GM23248 (cell line): ENCODE measurements at regions not wholly inside any gene's neighbourhood (a gene's known extent, or its start where the extent isn't known, plus 50 kb on each side); places are given as distances from the start of the nearest gene placed in this dataset.

Experiments used
- DNase-seq: peaks from one replicate; pipeline ENCODE4 v3.0.0-alpha.2; 2015
- H2AFZ ChIP-seq: fragments of 200-600 bp; sonication (generic); 2 replicates; pipeline ENCODE4 v1.6.1; 2016; ENCODE audit warnings: antibody characterized with exemption
- H3F3A ChIP-seq: fragments of 200-600 bp; sonication (generic); 2 replicates; pipeline ENCODE4 v1.6.1; 2016; ENCODE audit warnings: mild to moderate bottlenecking, antibody characterized with exemption, mixed run types; ENCODE audit not compliant: insufficient read depth
- H3K27ac ChIP-seq: fragments of 200-600 bp; sonication (generic); 2 replicates; pipeline ENCODE4 v1.5.1; 2016; ENCODE audit warnings: mild to moderate bottlenecking
- H3K27me3 ChIP-seq: fragments of 200-600 bp; sonication (generic); replicated peaks from 2 replicates; pipeline ENCODE4 v1.6.1; 2016; ENCODE audit warnings: mild to moderate bottlenecking; ENCODE audit not compliant: insufficient read depth
- H3K36me3 ChIP-seq: fragments of 200-600 bp; sonication (generic); 2 replicates; pipeline ENCODE4 v1.6.1; 2016; ENCODE audit warnings: low read depth, mild to moderate bottlenecking
- H3K4me1 ChIP-seq: fragments of 200-600 bp; sonication (generic); 2 replicates; pipeline ENCODE4 v1.6.1; 2016; ENCODE audit warnings: mild to moderate bottlenecking; ENCODE audit not compliant: insufficient read depth
- H3K4me2 ChIP-seq: fragments of 200-600 bp; sonication (generic); one replicate; pipeline ENCODE4 v1.6.1; 2016; ENCODE audit warnings: mild to moderate bottlenecking; ENCODE audit not compliant: unreplicated experiment
- H3K4me3 ChIP-seq: fragments of 200-600 bp; sonication (generic); 2 replicates; pipeline ENCODE4 v1.5.1; 2016; ENCODE audit warnings: mild to moderate bottlenecking
- H3K79me2 ChIP-seq: fragments of 200-600 bp; sonication (generic); 2 replicates; pipeline ENCODE4 v1.6.1; 2016; ENCODE audit warnings: mild to moderate bottlenecking; ENCODE audit not compliant: insufficient read depth
- H3K9ac ChIP-seq: fragments of 200-600 bp; sonication (generic); 2 replicates; pipeline ENCODE4 v1.6.1; 2016; ENCODE audit warnings: mild to moderate bottlenecking
- H3K9me2 ChIP-seq: fragments of 200-600 bp; sonication (generic); 2 replicates; pipeline ENCODE4 v1.6.1; 2016; ENCODE audit warnings: mixed run types, mild to moderate bottlenecking, moderate library complexity; ENCODE audit not compliant: insufficient read depth
- H3K9me3 ChIP-seq: fragments of 200-600 bp; sonication (generic); one replicate; pipeline ENCODE4 v1.6.1; 2017; ENCODE audit warnings: low read depth
- H4K20me1 ChIP-seq: fragments of 200-600 bp; sonication (generic); 2 replicates; pipeline ENCODE4 v1.6.0; 2016; ENCODE audit not compliant: insufficient read depth
- EZH2 ChIP-seq: fragments of 200-600 bp; sonication (generic); IDR thresholded peaks from 2 replicates; pipeline ENCODE4 v1.6.1; 2018; ENCODE audit warnings: antibody characterized with exemption, mild to moderate bottlenecking; ENCODE audit not compliant: insufficient read depth, poor library complexity, severe bottlenecking
- EZH2phosphoT487 ChIP-seq: fragments of 200-600 bp; sonication (generic); IDR thresholded peaks from 2 replicates; pipeline ENCODE4 v1.6.1; 2018; ENCODE audit warnings: antibody characterized with exemption, moderate library complexity, mild to moderate bottlenecking, low read depth; ENCODE audit not compliant: insufficient read depth
- WGBS, 2 experiments: methylation state at CpG; one replicate each; pipeline ENCODE4 v1.1.6; 2015 to 2017; ENCODE audit warnings: low lambda C conversion rate in 2 of 2, low coverage in 1 of 2; ENCODE audit errors: missing lambda C conversion rate in 2 of 2; 5-methylcytosine and 5-hydroxymethylcytosine counted together
- in situ Hi-C: fragments of 300-500 bp; cut with MboI; formaldehyde crosslinking; loops from 2 replicates; pipeline ENCODE4 v1.15.0; 2020

DNA sequence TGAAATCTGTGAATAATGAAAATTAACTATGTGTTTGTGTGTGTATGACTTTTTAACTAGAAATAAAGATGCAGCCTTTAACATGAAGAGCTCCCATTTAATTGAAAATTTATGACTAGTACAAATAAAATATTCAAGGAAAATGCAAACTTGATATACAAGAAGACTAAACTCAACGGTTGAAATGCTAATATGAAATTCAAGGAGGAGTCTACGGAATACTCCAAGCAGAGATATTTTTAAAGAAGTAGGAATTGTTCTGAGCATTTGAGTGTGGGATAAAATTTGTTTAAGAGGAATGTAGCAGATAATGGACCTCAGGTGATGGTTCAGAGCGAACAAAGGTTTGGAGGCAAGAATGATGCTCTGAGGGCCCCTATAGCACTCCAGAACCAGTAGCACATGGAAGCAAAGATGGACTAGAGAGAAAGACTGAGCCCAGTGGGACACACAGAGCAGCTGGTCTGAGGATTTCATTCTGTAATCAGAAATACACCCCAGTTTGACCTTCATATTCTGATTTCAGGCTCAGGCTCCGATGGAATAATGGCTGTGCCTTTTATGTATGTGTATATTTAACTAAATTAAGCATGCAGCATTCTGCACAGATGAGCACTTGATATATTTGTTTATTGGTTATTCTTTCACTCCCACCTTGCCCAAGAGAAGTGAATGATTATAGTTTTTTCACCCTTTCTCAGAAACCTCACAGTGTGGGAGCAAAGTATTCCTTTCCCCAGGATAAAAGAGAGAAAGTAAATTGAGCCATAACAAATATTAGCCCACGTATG is 227.1 kb downstream of the ZPLD1 start:
- Histone ChIP-seq H3K27ac (no peak overlapping the region), H3K4me2 (no peak overlapping the region), H3K4me3 (no peak overlapping the region), H3K9me2 (no peaks in the 10 kb centered on the region), H3K9me3 (no peaks in the 10 kb centered on the region), H3F3A (no peaks in the 10 kb centered on the region), H3K36me3 (no peaks in the 10 kb centered on the region), H3K4me1 (no peaks in the 10 kb centered on the region), H3K79me2 (no peaks in the 10 kb centered on the region), H4K20me1 (no peaks in the 10 kb centered on the region), H2AFZ (no peak overlapping the region), H3K9ac (no peak overlapping the region), H3K27me3 (no peaks in the 10 kb centered on the region)
- WGBS, 2 experiments: 34% methylated on average over 5 of the region's 5 CpGs
- TF ChIP-seq EZH2: no peak
- no peak for TF ChIP-seq EZH2phosphoT487
- in situ Hi-C loops: no loop called here
- no peak for DNase-seq

DNA sequence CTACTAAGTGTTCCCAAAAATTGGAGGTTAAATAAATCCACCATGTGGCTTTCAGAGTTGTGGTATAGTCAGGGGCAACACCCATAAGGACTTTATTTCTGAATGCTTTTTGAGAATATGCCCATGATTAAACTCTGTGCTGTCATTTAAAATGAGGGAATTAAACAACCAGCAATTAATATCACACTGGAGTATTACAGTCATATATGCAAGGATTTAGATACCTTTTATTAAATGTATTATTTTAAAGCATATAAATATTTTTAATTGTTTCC is 227.6 kb downstream of the ZPLD1 start:
- Histone ChIP-seq H3F3A (no peaks in the 10 kb centered on the region), H3K36me3 (no peaks in the 10 kb centered on the region), H3K4me3 (no peak overlapping the region), H3K9me3 (no peaks in the 10 kb centered on the region), H3K27ac (no peak overlapping the region), H3K4me2 (no peak overlapping the region), H3K27me3 (0 out of 2 replicates have a peak, but pooled peaks cover under 1% of the 10 kb centered on the region), H3K79me2 (no peaks in the 10 kb centered on the region), H3K9ac (no peak overlapping the region), H3K4me1 (no peaks in the 10 kb centered on the region), H3K9me2 (no peaks in the 10 kb centered on the region), H4K20me1 (no peaks in the 10 kb centered on the region), H2AFZ (no peak overlapping the region)
- DNase-seq: no peak
- TF ChIP-seq EZH2 (no peak), EZH2phosphoT487 (no peak)
- in situ Hi-C loops: no loop called here

DNA sequence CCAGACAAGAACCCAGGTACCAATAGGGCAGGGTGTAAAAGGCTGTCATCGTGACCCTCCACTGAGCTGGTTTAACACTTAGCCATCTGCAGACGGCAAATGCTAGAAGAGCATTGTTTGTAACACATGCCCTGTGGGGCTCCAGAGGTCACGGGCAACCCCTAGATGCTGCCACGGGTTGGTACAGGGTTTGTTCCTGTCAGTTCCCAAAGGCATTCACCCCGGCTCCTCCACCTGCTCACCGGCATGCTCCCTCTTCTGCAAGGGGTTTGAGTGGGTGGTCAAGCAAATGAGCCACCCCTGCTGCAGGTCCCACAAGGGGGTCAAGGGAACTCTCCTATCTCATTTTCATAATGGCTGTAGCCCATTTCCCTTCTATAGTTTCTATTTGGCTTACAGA is 229.3 kb downstream of the ZPLD1 start:
- Histone ChIP-seq H3K27me3 (peaks cover 8% of the 10 kb centered on the region; the same call in 1 of the 2 replicates), H3K4me3 (no peak overlapping the region), H3K9ac (no peak overlapping the region), H3F3A (no peaks in the 10 kb centered on the region), H3K4me2 (no peak overlapping the region), H3K4me1 (no peaks in the 10 kb centered on the region), H3K79me2 (no peaks in the 10 kb centered on the region), H2AFZ (no peak overlapping the region), H4K20me1 (no peaks in the 10 kb centered on the region), H3K9me3 (no peaks in the 10 kb centered on the region), H3K9me2 (no peaks in the 10 kb centered on the region), H3K27ac (no peak overlapping the region), H3K36me3 (no peaks in the 10 kb centered on the region)
- in situ Hi-C loops: no loop called here
- WGBS, 2 experiments: 54 to 64% methylated on average over 6 of the region's 6 CpGs
- no peak for TF ChIP-seq EZH2phosphoT487
- TF ChIP-seq EZH2: no peak
- no peak for DNase-seq

DNA sequence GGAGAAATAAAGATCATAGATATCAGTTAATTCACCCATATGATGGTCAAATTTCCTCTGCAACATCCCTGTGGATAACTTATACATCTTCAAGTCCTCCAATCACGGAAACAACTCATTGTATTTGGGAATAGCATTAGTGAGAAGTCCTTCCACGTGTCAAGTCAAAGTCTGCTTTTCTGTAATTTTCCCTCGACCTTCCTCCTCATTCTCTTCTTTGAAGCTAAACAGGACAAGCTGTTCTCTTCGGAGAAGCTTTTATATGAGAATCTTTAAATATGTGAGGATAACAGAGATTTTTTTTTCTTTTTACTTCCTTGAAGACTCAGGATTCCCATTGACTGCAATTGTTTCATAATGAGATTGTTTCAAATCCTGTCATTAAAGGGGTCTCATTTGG is 230.4 kb downstream of the ZPLD1 start:
- Histone ChIP-seq H2AFZ (no peak overlapping the region), H3F3A (no peaks in the 10 kb centered on the region), H3K4me1 (no peaks in the 10 kb centered on the region), H3K9ac (no peak overlapping the region), H3K27ac (no peak overlapping the region), H3K4me2 (no peak overlapping the region), H3K79me2 (no peaks in the 10 kb centered on the region), H3K27me3 (peaks cover 8% of the 10 kb centered on the region; the same call in 1 of the 2 replicates), H4K20me1 (no peaks in the 10 kb centered on the region), H3K4me3 (no peak overlapping the region), H3K36me3 (no peaks in the 10 kb centered on the region), H3K9me3 (no peaks in the 10 kb centered on the region), H3K9me2 (no peaks in the 10 kb centered on the region)
- in situ Hi-C loops: no loop called here
- WGBS, 2 experiments: 18 to 22% methylated on average over 4 of the region's 4 CpGs
- TF ChIP-seq EZH2 (no peak), EZH2phosphoT487 (no peak)
- no peak for DNase-seq

DNA sequence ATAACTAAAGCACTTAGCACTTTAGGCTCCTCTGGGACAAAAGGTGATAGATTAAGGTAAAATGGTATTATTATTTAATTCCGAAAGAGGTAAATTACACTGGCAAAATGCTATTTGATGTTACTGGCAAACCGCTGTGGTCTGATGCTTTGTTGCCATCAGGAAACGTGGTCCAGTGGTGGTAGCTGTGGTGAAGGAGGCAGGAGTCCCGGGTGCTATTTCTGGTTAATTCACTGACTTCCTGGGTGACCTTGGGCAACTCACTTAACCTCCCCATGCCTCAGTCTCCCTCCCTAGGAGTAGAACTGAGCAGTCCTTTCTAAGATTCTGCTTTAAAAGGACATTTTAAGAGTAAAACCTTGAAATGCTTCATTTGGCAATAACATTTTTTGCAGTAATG is 233.4 kb downstream of the ZPLD1 start:
- no peak overlapping the region for H3K4me3 ChIP-seq
- no peaks in the 10 kb centered on the region for H3K4me1 ChIP-seq
- H3F3A ChIP-seq: no peaks in the 10 kb centered on the region
- no peaks in the 10 kb centered on the region for H4K20me1 ChIP-seq
- WGBS, 2 experiments: 27 to 35% methylated on average over 4 of the region's 4 CpGs
- no peak overlapping the region for H3K9ac ChIP-seq
- no peak overlapping the region for H3K4me2 ChIP-seq
- TF ChIP-seq EZH2phosphoT487 (no peak), EZH2 (no peak)
- no peak for DNase-seq
- H3K9me2 ChIP-seq: no peaks in the 10 kb centered on the region
- H2AFZ ChIP-seq: no peak overlapping the region
- H3K27ac ChIP-seq: no peak overlapping the region
- no peaks in the 10 kb centered on the region for H3K36me3 ChIP-seq
- no peaks in the 10 kb centered on the region for H3K79me2 ChIP-seq
- peaks cover 8% of the 10 kb centered on the region; the same call in 1 of the 2 replicates for H3K27me3 ChIP-seq
- H3K9me3 ChIP-seq: no peaks in the 10 kb centered on the region
- in situ Hi-C loops: no loop called here
